DMS 273 treated with DMSO at 0.1 percent for 48 hours (cell line): ENCODE measurements at regions not wholly inside any gene's neighbourhood (a gene's known extent, or its start where the extent isn't known, plus 50 kb on each side); places are given as distances from the start of the nearest gene placed in this dataset.
A peak's percentile ranks its signal among the peaks of the same experiment; 100 is the strongest.
"Not testable (repeated sequence)": the region's sequence is repeated elsewhere in the genome, so short reads cannot be mapped to it uniquely, and the experiment has no call there.

ENCODE experiments used
- DNase-seq: peaks from one replicate; lab custom pipeline; 2025; lab: John Stamatoyannopoulos, UW

DNA sequence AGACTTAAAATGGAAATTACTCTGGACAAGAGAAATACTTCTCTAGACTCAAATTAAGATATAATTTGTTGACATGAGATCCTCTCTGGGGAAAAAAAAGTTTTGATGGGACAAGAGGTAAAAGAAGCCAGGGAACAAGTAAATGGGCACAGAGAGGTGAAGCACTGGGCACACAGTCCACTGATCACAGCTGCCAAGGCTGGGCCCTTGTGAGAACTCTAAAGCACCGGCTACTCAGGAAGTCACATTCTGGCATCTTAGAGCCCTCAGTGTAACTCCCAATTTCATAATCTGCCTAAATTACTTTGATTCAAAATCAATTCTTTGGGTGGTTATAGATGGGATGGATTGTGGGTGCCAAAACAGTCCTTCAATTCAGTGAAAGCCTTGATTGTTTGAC, 123.2 kb upstream of the CACNA2D1 start:
- DNase-seq = peak; percentile 83

DNA sequence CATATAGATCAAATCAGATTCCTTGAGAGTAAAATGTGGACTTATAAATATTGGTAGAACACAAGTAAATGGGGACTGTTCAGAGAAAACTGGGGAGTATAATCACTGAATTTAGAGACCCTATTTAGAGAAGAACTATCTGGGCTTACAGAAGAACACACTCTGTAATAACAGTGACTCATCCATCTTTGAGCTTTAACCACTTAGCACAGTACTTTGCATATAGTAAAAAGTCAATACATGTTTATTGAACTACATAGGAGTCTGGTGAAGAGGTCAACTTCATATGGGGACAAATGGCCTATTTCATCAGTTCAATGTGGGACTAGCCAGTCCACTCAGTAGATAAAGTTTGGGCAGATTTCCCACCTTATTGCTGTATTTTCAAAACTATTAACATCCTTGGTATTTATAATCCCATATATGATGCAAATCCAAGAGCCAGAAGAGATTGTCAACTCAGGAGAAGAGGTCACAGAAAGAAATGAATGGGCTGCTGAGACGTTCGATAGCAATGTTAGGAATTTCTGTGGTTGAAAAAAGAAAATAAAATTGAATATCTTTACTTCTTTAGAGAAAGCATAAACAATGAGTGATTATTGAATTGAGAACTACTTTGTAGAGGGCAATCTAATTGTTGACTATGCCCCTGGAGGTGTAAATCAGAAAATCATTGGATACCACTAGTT, 119.3 kb upstream of the CACNA2D1 start:
- DNase-seq = no peak

DNA sequence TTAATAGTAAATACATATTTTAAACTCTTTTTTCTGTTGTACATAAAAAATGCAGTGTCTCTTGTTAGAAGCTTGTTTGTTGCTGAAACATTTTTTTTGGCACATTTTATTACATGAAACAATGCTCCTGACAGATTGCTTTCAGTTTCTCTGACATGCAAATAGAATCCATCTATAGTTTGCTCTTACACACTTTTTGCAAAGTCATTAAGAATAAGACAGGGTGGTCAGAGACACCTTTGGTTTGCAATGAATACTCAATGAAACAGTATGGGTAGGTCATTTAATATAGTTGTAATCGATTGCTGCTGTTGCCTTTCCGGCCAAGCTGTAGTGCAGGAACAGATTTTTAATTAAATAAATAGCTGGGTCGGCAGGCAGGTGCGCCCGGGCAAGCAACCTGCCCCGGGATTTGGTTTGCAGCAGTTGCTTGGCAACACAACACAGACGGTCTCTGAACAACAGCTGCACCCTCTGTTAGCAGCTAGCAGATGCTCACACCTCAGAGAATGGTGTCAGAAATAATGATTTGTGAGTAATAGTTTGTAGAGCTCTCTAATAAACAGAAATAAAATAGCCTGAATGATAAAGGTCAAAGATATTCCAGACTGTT, 115.7 kb upstream of the CACNA2D1 start:
- DNase-seq = peak; percentile 98

DNA sequence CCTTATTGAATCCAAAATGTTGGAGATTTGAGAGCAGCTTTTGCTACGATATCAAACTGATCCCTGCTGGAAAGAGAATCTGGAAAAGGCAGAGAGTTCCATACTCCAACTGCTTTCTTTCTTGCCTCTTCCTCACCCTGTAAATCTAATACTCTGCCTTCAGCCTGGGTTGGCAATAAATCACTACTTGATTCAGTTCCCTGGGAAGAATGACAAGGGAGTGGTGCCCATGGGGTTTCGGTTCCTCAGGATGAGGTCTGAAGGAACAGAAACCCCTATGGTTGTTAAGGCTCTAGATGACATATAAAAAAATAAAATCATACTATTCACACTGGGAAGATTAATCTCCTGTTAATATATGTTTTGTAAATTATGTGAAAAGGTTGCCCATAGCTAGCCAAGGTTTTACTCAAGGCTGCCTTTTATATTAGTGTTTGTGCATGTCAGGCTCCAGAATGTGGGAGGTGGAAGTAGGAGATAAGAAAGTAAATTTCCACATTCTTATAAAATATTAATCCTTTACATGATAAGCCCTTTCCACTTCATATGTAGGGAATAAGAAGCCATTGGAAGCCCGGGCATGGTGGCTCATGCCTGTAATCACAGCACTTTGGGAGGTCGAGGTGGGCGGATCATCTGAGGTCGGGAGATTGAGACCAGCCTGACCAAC, 106.2 kb upstream of the CACNA2D1 start:
- DNase-seq = no peak

DNA sequence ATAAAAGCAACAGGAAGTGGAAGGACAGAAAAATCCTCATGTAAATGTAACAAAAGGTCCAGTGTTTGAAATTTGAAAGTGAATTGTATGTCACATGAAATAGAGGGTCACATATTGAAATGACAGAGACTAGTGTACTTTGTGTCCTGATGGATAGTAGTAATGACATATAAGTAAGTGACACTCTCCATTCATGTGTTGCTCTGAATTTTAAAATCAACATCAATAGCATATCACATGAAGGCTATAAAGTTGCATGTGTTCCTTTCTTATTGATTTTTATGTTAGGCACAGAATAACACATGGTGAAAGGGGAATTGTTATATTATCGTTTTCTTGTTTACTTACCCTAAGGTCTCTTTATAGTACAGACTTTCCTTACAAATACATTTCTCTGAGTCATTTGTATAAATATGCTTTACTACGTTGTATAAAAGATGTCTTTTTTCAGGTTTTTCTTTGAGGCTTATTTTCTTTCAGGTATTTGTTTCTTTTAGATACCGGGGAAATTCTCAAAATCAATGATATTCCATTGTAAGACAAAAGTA, 104.6 kb upstream of the CACNA2D1 start:
- DNase-seq = no peak

DNA sequence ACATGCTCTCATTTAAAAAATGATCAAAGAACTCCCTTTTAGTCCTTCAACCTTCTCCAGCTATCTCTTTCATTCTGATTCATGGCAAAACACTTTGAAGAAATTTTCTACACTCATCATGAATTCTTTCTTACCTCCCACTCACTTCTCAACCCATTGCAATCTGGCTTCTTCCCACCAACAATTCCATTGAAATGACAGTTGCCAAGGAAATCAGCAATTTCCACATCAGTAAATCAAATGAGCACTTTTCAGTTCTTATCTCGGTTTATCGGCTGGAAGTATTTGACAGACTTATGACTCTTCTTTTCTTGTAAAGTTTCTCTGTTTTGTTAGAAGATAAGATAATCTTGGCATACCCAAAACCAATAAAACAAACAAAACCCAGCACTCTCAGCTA, 99.1 kb upstream of the CACNA2D1 start:
- DNase-seq = no peak

DNA sequence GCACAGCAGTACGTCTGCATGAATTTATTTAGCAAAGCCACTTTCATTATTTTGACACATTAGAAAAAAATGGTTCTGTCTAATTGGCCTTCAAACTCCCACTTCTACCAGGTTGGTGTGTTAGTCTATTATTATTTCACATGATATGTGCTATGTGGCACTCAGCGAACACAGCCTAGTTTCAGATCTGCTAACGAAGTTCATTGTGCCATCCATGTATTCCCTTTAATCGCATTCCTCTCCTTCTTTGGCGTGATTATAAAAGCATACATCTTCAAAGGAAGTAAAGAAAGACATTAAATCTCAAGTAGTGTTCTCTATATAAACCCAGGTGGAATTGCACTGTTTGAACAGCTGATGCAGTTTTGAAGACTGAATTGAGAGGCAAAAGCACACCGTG, 96.4 kb upstream of the CACNA2D1 start:
- DNase-seq = no peak

DNA sequence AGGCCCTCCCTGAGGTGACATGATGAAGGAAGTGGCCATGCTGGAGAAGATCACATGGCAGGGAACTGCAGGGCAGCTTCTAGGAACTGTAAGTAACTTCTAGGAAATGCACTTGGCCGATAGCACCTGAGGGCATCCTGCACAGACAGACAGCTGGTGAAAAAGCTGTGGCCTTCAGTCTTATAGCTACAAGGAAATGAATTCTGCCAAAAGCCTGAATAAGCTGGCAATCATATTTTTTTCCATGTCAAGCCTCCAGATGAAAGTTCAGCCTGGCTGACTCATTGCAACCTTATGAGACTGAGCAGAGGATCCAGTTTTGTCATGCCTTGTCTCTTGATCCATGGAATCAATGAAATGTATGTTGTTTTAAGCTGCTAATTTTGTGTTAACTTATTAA, 91.1 kb upstream of the CACNA2D1 start:
- DNase-seq = no peak

DNA sequence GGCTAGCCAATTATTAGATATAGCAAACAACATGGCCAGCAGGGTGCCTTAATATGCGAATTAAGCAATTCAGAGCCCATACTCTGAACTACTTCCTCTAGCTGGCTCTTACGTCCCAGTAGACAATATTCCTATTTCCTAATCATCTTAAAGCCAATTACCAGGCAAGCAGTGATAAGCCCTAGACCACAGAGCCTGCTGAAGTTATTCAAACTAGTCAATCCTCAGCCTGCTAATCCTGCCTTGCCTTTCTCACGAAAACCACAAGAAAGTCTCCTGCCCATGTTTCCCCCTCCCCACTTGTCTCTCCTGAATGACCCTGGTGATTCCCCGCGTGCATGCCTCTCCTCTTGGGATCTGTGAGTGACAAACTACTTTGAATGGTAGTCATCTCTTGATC, 86.8 kb upstream of the CACNA2D1 start:
- no peak for DNase-seq

DNA sequence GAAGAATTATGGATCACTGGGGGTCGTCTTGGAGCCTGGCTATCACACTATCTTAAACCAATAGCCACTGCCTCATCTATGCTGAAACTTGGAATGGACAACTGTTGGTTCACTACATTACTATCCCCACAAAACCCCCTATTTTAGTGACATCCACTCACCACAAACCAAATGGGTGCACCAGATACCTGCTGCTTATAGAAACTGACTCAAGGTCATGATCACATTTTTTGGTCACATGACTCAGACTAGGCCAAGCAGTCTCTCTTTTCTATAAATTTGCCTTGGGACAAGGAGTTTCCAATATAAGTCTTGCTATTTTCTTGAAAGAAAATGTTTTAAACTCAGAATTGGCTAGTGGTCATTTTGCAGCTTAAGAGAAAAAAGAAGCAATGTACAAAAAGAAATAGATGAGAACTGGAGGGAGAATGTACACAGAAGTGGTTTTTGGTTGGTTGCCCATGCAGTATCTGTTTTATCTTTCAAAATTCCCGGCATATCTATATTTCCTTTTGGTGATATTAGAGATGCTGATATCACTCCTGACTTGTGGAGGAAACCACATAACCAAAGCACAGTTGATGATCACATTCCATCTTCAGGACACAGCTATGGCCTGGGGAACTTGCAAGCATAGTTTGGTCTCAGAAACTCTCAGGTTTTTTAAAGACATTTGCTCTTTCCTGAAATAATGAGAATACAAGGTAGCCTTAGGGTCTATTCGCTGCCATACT, 85.2 kb upstream of the CACNA2D1 start:
- DNase-seq = no peak

DNA sequence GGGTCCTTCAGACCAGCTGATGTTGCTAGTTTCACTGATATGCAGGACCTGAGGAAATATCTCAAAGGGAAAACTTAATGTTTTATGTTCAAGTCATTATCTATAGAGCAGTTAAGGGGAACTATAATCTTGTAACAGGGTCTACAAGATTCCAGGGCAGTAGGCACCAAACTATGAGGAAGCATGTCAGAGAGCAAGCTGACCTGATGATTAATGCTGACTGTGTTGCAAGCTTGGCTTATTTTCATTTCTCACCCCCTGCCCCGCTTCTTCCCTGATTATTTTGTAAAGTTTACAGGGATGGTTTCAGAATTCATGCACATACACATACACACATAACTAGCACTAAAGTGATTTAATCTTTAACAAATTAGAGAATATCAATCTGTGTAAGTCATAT, 84.3 kb upstream of the CACNA2D1 start:
- no peak for DNase-seq

DNA sequence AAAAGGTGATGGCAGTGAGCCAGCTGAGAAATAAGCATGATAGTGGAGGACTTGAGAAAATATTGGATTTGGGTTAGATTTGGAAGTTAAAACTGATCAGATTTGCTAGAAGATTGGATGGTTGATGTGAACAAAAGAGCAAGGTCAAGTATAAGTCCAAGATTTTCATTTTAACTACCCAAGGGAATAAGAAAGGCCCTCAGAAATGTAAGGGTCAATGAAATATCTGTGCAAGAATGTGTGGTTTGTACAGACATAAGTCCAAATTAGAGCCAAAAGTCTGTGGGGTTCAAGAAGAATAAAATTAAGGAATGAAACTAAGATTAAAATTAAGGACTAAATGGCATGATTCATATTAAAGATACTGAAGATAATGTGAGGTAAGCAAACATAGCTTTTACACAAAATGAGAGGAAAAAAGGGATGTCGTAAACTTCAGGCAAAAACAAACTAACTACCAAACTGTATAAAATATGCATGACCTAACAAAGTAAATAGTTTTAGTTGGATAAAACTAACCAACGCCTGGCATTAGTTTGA, 78.4 kb upstream of the CACNA2D1 start:
- no peak for DNase-seq

DNA sequence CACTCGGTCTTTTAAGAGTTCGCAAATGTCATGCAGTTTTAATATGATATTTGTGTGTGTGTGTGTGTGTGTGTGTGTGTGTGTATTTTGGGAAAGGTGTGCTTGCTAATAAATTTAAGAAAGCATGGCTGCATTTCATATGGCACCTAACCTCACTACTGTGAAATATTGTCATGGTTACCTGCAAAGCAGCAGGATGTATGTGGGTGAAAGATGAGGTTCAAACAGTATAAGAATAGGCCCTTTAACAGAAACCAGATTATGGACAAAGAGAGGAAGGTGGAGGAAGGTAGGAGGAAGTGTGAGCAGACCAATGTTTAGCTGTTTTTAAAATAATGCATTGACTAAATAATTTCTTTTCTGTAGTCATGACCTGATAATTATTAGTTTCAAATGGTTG, 73.5 kb upstream of the CACNA2D1 start:
- DNase-seq = no peak

DNA sequence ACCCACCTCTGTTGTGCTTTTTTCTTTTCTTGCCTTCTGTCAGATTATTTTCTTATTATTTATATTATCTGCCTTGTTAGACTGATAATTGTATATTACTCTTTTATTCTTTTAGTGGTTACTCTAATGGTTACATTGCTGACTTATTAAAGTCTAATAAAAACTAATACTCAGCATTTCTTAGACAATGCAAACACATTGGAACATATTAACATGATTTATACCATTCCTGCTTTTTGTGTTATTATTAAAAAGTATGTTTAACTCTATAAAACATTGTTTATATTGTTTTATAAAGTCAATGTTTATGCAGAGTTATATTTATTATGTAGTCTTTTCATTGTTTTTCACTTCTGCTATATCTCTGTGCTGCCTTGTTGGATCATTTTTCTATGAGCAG, 68.0 kb upstream of the CACNA2D1 start:
- no peak for DNase-seq

DNA sequence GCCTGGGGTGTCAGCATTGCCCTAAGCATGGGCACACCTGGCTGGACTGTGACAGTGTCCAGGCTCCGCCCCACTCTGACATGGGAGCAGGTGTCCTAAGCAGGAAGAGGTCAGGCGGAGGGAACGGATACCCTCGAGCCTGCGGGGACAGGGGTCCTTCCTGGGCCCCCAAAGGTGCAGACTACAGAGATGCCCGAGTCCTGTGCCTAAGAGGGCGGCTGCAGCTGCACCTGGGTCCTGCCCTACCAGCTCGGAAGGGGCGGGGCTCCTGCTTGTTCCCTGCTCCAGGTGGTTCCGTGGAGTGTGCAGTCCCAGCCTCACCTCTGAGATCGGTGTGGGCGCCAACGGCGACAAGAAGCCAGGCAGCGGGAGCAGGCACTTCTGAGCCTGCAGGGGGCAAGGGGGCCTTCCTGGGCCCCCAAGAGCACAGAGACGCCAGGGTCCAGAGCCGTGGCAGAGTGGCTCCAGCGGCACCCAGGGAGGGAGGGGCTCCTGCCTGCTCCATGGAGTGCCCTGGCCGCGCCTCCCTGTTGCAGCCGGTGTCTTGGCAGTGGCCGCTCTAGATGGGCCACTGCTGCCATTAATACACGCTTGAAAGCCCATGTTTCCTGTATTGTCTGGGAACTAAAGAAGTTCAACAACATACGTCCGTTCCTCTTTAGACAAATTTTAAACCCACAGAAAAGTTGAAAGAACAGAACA, 64.5 kb upstream of the CACNA2D1 start:
- DNase-seq = no peak

DNA sequence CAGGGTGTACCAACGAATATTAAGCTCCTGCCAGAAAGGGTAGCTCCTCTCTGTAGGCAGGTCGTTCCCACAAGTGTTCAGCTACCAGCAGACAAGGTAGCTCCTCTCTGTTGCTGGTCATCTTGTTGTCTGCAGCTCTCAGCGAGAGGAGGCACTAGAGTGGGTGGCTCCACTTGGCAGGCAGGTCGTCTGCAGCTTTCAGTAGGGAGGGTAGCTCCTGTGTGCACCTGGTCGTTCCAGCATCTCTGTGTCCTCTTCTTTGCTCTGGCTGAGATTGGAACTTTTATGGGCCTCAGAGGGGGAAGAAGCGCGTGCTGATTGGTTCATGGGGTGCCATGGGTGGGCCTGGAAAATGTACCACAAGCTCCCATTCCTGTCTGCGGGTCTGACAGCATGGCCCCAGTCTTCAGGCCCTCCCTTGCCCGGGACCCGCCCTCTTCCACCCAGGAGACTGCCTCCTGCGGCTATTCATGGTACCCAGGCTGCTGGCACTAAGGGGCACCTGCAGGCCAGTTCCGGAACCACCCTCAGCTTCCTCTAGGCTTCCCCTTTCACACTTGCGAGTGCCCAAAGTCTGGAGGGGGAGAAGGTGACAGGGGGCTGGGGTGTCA, 63.9 kb upstream of the CACNA2D1 start:
- DNase-seq = no peak

DNA sequence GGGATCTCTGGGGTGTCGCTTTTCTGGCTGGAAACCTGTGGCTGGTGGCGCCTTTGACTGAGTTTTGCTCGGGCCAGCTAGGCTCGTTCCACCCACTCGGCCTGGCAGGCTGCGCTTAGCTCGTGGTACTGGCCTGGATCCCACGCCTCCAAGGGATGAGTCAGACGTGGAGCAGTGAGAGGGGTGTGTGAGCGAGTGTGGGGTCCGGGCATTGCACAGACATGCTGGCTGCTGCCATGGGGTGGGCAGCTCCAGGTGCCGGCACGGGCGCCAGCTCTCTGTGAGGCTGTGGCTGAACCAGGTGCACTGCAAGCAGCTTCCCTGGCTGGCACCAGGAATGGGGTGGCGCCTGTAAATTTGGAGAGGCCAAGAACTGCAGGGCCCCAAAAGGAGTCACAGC, 63.1 kb upstream of the CACNA2D1 start:
- no peak for DNase-seq

DNA sequence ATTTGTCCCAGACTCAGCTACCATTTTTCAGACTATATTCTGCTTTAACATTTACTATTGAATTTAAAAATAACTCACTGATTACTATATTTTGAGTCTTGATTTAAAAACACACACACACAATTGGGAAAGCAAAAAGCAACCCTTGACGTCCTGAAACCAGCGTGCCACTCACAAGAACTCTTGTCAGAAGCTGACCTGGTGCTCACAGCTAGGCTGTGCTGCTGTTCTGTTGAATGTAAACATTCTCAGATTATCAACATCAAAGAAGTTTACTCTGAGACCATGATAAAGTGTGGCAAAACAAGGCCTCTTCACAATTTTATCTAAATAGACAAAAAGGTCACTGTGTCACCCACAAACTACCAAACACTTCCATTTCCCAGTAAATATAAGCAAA, 62.6 kb upstream of the CACNA2D1 start:
- DNase-seq = no peak

DNA sequence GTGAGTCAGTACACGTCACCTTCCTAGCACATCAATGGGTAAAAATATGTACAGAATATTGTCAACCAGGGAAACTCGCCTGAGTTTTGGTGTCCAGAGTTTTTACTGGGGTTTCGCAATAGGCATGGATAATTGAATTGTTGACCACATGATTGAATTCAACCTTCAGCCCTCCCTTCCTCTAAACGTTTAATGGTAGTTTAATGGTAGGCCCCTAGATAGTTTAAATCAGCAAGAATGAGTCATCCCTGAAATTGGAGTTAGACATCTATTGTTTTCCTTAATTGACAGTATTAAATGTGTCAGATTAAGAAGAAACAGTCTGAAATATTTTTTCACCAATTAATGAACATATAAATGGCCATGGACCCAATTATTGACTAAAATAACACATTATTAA, 57.8 kb upstream of the CACNA2D1 start:
- DNase-seq = no peak

DNA sequence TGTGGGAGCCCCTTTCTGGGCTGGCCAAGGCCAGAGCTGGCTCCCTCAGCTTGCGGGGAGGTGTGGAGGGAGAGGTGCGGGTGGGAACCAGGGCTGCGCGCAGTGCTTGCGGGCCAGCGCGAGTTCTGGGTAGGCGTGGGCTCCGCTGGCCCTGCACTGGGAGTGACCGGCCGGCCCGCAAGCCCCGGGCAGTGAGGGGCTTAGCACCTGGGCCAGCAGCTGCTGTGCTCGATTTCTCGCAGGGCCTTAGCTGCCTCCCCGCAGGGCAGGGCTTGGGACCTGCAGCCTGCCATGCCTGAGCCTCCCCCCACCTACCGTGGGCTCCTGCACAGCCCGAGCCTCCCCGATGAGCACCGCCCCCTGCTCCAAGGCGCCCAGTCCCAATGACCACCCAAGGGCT, 56.0 kb upstream of the CACNA2D1 start:
- DNase-seq = not testable (repeated sequence)

DNA sequence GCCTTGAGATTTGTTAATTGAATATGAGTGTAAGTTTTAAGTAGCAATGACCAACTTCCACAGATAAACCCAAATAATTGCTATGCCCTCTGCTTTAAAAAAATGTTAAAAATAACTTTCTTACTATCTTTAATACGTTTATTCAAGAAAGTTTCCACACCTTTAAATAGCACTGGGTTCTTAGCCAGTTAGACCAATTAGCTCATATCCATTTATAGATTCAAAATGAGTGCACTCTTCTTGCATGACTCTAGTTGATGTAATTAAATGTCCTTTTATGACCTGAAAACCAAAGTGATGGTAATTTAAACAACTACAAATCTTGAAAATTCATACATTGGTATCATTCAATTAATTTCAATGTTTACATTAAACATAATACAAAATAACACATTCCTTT, 50.8 kb upstream of the CACNA2D1 start:
- DNase-seq = no peak
